HEK293T (cell line): ENCODE measurements at regions not wholly inside any gene's neighbourhood (a gene's known extent, or its start where the extent isn't known, plus 50 kb on each side); places are given as distances from the start of the nearest gene placed in this dataset.

ENCODE experiments used
- ARNT ChIP-seq: fragments of 450-650 bp; IDR thresholded peaks from 2 replicates; pipeline ENCODE4 v1.6.1; 2017; ENCODE audit warnings: mild to moderate bottlenecking
- BHLHE40 ChIP-seq: fragments of 450-650 bp; IDR thresholded peaks from 2 replicates; pipeline ENCODE4 v1.6.1; 2016; ENCODE audit warnings: mild to moderate bottlenecking, moderate library complexity, borderline replicate concordance
- CTBP1 ChIP-seq: fragments of 450-650 bp; IDR thresholded peaks from 2 replicates; pipeline ENCODE4 v1.6.1; 2016; ENCODE audit warnings: borderline replicate concordance
- ELF4 ChIP-seq: fragments of 450-650 bp; IDR thresholded peaks from 2 replicates; pipeline ENCODE4 v1.6.1; 2017; ENCODE audit warnings: antibody characterized with exemption
- FOXA1 ChIP-seq: fragments of 450-650 bp; IDR thresholded peaks from 2 replicates; pipeline ENCODE4 v1.6.1; 2016; ENCODE audit warnings: mild to moderate bottlenecking
- FOXK2 ChIP-seq: fragments of 450-650 bp; IDR thresholded peaks from 2 replicates; pipeline ENCODE4 v1.6.1; 2016; ENCODE audit warnings: mild to moderate bottlenecking
- FOXM1 ChIP-seq: fragments of 450-650 bp; IDR thresholded peaks from 2 replicates; pipeline ENCODE4 v1.6.1; 2017; ENCODE audit warnings: mild to moderate bottlenecking, borderline replicate concordance
- HDGF ChIP-seq: fragments of 450-650 bp; IDR thresholded peaks from 2 replicates; pipeline ENCODE4 v1.6.1; 2017; ENCODE audit warnings: antibody characterized with exemption, borderline replicate concordance
- L3MBTL2 ChIP-seq: fragments of 450-650 bp; conservative IDR thresholded peaks from 2 replicates; pipeline ENCODE4 v1.6.1; 2016; ENCODE audit warnings: mild to moderate bottlenecking
- LEF1 ChIP-seq: fragments of 450-650 bp; IDR thresholded peaks from 2 replicates; pipeline ENCODE4 v1.6.1; 2017; ENCODE audit warnings: mild to moderate bottlenecking, borderline replicate concordance
- NFRKB ChIP-seq: fragments of 450-650 bp; IDR thresholded peaks from 2 replicates; pipeline ENCODE4 v1.6.1; 2016; ENCODE audit warnings: mild to moderate bottlenecking, moderate library complexity
- SP1 ChIP-seq: fragments of 450-650 bp; IDR thresholded peaks from 2 replicates; pipeline ENCODE4 v1.6.1; 2017
- SUZ12 ChIP-seq: fragments of 450-650 bp; IDR thresholded peaks from 2 replicates; pipeline ENCODE4 v1.6.1; 2016; ENCODE audit warnings: mild to moderate bottlenecking
- TARDBP ChIP-seq: fragments of 450-650 bp; IDR thresholded peaks from 2 replicates; pipeline ENCODE4 v1.6.1; 2016

- no peak for TF ChIP-seq FOXK2
- no peak for TF ChIP-seq FOXA1
- TF ChIP-seq L3MBTL2 = no peak
- no peak for TF ChIP-seq HDGF
- TF ChIP-seq BHLHE40 = no peak
- no peak for TF ChIP-seq SP1
- no peak for TF ChIP-seq NFRKB
- TF ChIP-seq LEF1 = no peak
- no peak for TF ChIP-seq ELF4
- TF ChIP-seq SUZ12 = no peak
- no peak for TF ChIP-seq FOXM1
- TF ChIP-seq ARNT = no peak
- no peak for TF ChIP-seq TARDBP
- no peak for TF ChIP-seq CTBP1
Measured at GRCh38 chr10:88032566-88032965, 169.1 kb downstream of the PTEN start.
